Stimulated activated CD8-positive, alpha-beta memory T cell treated with anti-CD3 and anti-CD28 coated beads, Interleukin-4, amount 100 ng/mL, for 24 hours (primary cell): ENCODE measurements at regions not wholly inside any gene's neighbourhood (a gene's known extent, or its start where the extent isn't known, plus 50 kb on each side); places are given as distances from the start of the nearest gene placed in this dataset.
"Not testable (repeated sequence)": the region's sequence is repeated elsewhere in the genome, so short reads cannot be mapped to it uniquely, and the experiment has no call there.

Experiments
- DNase-seq: peaks from one replicate; pipeline ENCODE4 v3.0.0-alpha.2; 2020; ENCODE audit warnings: low read depth

GRCh38 chr6:939526-940252 lies 246.8 kb upstream of the EXOC2 start:
- DNase-seq = no peak

GRCh38 chr6:938916-939315 lies 246.0 kb upstream of the EXOC2 start:
- DNase-seq = no peak

DNA sequence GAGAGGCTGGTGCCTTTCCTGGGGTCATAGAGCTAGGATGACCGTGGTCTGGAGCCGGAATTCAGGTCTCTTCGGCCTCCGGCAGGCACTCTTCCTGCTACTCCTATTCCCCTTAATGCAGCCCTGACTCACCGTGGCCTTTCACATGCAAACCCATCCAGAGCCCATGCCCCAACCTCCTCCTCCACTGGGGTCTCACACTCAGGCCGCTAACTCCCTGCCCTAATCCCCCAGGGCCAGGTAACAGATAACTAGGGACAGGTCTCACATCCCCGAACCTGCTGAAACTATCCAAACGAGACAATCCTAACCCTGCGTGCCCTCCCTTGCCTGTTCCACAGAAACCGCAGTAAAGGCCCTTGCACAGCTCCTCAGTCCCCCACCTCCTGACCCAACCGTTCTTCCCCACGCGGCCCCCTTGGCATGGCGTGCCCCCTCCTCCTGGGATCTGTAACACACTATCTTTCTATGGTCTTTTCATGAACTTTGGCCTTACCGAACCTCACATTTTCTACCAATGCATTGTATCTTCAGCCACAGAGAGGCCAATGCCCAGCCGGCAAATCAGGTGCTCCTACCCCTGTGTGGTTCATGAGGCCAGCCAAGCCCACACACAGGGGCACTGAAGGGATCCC lies 245.4 kb upstream of the EXOC2 start:
- no peak for DNase-seq

- DNase-seq = no peak
Measured at GRCh38 chr6:935582-935981, 242.6 kb upstream of the EXOC2 start.

DNA sequence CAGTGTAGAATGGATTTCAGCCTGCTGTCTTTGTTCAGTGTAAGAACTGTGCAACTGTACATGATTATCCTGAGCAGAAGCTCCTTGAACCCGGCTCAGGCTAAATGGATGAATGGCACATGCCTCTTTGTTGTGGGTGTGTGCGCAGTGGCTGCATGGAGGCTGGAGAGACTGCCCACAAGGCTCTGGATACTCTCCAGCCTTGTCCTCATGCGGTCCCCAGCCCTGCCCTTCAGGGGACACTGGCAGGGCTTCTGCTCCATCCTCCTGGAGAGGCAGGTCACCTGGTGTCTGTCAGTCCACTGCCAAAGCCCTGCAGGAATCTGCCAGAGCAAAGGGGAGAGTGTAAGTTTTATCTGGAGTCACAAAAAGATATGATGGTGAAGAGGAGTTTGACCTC lies 241.7 kb upstream of the EXOC2 start:
- no peak for DNase-seq

DNA sequence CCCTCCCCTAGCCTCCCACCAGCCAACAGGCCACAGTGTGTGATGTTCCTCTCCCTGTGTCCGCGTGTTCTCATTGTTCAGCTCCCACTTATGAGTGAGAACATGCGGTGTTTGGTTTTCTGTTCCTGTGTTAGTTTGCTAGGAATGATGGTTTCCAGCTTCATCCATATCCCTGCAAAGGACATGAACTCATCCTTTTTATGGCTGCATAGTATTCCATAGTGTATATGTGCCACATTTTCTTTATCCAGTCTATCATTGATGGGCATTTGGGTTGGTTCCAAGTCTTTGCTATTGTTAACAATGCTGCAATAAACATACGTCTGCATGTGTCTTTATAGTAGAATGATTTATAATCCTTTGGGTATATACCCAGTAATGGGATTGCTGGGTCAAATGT lies 239.0 kb upstream of the EXOC2 start:
- not testable (repeated sequence) for DNase-seq

DNA sequence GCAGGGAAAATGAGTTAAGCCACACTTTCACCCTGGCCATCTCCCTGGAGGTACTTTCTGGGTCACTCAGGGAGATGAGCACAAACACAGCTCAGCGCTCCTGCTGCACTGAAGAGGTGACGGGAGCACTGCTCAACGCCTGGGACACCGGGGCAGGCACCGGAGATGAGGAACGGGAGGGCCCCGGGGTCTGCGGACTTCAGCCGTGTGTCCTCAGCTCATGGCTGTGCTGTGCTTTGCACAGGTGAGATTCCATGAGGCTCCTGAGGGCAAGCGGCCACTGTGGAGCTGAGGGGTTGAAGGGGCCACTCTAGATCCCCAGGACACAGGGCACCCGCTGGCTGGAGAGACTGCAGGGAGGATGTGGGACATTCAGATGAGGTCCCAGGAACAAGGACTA lies 234.2 kb upstream of the EXOC2 start:
- DNase-seq = no peak

DNA sequence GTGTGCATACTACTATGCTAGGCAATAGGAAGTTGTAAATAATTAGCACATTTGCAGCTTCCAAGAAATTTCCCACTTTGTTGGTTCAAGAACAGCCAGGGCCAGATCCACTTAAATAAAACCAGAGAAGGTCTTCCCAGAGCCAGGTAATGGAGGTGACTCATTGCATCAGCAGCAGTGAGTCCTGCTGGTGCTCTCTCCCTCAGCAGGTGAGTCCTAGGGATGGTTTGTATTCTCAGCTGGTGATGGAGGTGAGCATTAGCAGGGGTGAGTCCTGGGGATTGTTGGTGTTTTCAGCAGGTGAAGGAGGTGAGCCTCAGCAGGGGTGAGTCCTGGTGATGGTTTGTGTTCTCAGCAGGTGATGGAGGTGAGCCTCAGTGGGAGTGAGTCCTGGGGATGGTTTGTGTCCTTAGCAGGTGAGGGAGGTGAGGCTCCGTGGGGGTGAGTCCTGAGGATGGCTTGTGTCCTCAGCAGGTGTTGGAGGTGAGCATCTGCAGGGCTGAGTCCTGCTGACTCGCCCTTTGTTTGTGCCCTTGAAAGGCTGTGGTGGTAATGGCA lies 232.8 kb upstream of the EXOC2 start:
- no peak for DNase-seq

DNA sequence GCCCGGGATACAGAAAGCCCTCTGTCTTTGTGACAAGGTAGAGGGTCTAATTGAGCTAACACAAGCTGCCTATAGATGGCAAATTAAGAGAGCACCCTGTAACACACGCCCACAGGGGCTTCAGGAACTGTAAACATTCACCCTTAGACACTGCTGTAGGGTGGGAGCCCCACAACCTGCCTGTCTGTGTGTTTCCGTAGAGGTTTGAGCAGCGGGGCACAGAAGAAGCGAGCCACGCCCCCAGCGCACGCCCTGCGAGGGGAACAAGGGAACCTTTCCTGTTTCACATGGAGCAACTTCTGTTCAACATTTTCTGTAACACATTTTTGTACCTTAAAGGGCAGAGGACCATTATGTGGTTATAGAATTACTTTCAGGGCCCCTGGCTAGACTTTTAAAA lies 231.7 kb upstream of the EXOC2 start:
- no peak for DNase-seq

- no peak for DNase-seq
Measured at GRCh38 chr6:921400-921799, 228.5 kb upstream of the EXOC2 start.

DNA sequence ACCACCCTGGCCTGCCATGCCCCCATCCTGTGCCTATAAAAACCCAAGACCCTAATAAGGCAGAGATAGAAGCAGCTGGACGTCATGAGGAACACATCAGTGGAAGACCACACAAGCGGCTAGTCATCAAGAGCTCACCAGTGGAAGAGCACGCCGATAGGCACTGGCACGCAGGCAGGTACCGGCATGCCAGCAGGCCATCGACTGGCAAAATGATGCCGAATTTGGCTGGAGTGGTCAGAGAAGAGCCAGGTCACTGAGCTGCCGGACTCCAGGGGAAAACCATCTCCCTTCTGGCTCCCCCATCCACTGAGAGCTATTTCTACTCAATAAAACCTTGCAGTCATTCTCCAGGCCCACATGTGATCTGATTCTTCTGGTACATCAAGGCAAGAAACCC lies 227.6 kb upstream of the EXOC2 start:
- DNase-seq = no peak

GRCh38 chr6:919500-919899 lies 226.6 kb upstream of the EXOC2 start:
- no peak for DNase-seq

- no peak for DNase-seq
Measured at GRCh38 chr6:917939-918338, 225.0 kb upstream of the EXOC2 start.

DNA sequence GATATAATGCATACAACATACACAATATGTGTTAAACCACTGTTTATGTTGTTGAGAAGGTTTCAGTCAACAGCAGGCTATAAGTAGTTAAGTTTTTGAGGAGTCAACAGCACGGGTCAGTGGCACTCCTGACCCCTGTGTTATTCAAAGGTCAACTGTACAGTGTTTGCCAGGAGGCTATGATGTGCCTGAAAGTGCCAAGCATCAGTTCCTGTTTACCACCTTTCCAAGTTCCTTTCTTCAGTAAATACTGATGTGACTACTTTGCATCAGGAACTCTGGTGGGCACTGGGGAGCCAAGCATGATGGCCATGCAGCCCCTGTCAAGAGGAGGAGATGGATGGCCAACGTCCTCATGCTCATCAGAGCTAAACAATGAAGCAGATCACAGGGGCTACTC lies 224.4 kb upstream of the EXOC2 start:
- DNase-seq = no peak

DNA sequence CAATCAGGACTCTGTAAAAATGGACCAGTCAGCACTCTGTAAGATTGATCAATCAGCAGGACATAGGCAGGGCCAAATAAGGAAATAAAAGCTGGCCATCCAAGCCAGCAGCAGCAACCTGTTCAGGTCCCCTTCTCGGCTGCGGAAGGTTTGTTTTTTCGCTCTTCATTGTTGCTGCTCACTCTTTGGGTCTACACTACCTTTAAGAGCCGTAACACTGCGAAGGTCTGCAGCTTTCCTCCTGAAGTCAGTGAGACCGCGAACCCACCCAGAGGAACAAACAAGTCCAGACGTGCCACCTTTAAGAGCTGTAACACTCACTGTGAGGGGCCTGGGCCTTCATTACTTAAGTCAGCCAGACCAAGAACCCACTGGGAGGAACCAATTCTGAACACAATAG lies 223.2 kb upstream of the EXOC2 start:
- no peak for DNase-seq

- DNase-seq = no peak
Measured at GRCh38 chr6:912871-913835, 220.2 kb upstream of the EXOC2 start.

DNA sequence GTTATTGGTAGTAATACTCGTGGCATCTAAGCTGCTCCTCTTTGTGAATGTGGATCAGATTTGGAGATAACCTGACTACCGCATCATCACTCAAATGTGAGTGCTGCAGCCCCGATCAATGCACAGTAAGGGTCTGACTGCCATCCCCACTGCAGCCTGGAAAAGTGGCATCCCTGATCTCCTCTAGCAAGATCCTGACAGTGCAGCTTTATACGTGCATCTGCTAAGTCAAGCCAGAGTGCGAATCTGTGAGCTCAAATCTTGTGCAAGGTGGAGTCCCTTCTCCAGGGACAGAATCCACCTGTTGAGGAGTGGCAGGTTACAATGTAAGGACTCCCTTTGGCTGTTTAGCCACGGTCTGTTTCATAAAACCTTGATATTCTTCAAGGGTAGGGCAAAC lies 215.0 kb upstream of the EXOC2 start:
- DNase-seq = no peak

DNA sequence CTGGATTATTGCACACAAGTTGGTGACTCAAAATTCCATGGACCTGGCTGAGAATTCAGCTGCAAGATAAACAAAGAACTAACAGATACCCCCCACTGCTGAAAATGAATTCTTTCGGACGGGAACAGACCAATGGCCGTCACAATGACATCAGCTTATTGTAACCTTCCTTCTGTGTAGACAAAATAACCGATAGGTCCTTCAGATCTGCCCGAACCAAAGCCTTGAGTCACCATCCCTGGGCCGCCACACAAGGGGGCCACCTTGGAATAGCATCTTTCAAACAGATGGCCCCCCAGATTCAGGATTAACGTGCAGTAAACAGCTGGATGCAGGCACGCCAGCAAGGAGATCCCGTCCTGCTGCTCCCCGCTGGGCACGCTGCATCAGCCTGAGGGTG lies 214.0 kb upstream of the EXOC2 start:
- DNase-seq = no peak

- DNase-seq = no peak
Measured at GRCh38 chr6:905556-905955, 212.6 kb upstream of the EXOC2 start.

GRCh38 chr6:904994-905393 lies 212.1 kb upstream of the EXOC2 start:
- no peak for DNase-seq

DNA sequence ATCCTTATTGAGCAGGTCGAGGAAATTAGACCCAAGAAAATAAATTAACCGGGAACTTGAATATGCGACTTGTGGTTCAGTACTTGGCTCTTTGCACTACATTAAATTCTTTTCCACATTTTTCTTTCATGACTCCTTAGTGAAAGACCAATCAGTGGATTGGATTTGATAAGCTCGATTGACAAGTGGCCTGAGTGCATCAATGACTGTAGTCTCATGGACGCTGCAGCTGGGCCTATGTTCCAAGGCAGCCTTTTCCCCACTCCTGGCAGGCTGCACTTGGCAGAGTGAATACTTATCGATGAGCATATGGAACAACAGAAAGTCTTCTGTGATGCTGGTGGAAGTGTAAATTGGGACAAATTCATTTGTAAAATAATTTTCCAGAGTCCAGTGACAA lies 210.8 kb upstream of the EXOC2 start:
- DNase-seq = no peak

GRCh38 chr6:901696-902460 lies 208.9 kb upstream of the EXOC2 start:
- no peak for DNase-seq
